Chondrocyte (in vitro differentiated cells): ENCODE measurements at regions not wholly inside any gene's neighbourhood (a gene's known extent, or its start where the extent isn't known, plus 50 kb on each side); places are given as distances from the start of the nearest gene placed in this dataset.
"Not testable (repeated sequence)": the region's sequence is repeated elsewhere in the genome, so short reads cannot be mapped to it uniquely, and the experiment has no call there.

Experiments used
- DNase-seq: peaks from one replicate; pipeline ENCODE4 v3.0.0; 2021; ENCODE audit warnings: mixed read lengths, low spot score
- H3K27ac Mint-ChIP-seq: one replicate; pipeline ENCODE4 v1.8.0; 2021; ENCODE audit warnings: mild to moderate bottlenecking, moderate library complexity, mixed read lengths; ENCODE audit not compliant: unreplicated experiment
- H3K27me3 Mint-ChIP-seq: 2 replicates; pipeline ENCODE4 v1.8.0; 2021; ENCODE audit warnings: low read depth, mixed read lengths
- H3K36me3 Mint-ChIP-seq: 2 replicates; pipeline ENCODE4 v1.8.0; 2021; ENCODE audit warnings: low read depth, mixed read lengths
- H3K4me1 Mint-ChIP-seq: 2 replicates; pipeline ENCODE4 v1.8.0; 2021; ENCODE audit warnings: low read depth, mild to moderate bottlenecking, mixed read lengths
- H3K4me3 Mint-ChIP-seq: one replicate; pipeline ENCODE4 v1.8.0; 2021; ENCODE audit warnings: mild to moderate bottlenecking, moderate library complexity, mixed read lengths; ENCODE audit not compliant: unreplicated experiment
- H3K9me3 Mint-ChIP-seq: 2 replicates; pipeline ENCODE4 v1.8.0; 2021; ENCODE audit warnings: low read depth, mixed read lengths
- TF ChIP-seq, protein P1 (sequence below): fragments of 200-600 bp; sonication (generic); IDR thresholded peaks from 2 replicates; pipeline ENCODE4 v1.5.0; 2021; ENCODE audit warnings: antibody characterized with exemption, mild to moderate bottlenecking, moderate library complexity

- TF ChIP-seq, protein P1, sequence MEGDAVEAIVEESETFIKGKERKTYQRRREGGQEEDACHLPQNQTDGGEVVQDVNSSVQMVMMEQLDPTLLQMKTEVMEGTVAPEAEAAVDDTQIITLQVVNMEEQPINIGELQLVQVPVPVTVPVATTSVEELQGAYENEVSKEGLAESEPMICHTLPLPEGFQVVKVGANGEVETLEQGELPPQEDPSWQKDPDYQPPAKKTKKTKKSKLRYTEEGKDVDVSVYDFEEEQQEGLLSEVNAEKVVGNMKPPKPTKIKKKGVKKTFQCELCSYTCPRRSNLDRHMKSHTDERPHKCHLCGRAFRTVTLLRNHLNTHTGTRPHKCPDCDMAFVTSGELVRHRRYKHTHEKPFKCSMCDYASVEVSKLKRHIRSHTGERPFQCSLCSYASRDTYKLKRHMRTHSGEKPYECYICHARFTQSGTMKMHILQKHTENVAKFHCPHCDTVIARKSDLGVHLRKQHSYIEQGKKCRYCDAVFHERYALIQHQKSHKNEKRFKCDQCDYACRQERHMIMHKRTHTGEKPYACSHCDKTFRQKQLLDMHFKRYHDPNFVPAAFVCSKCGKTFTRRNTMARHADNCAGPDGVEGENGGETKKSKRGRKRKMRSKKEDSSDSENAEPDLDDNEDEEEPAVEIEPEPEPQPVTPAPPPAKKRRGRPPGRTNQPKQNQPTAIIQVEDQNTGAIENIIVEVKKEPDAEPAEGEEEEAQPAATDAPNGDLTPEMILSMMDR, result no peak
- H3K27me3 Mint-ChIP-seq, result peaks cover 4% of the 10 kb centered on the region
- H3K9me3 Mint-ChIP-seq, result peaks cover 6% of the 10 kb centered on the region
- no peaks in the 10 kb centered on the region for H3K36me3 Mint-ChIP-seq
- H3K4me3 Mint-ChIP-seq, result no peak overlapping the region
- H3K27ac Mint-ChIP-seq, result no peak overlapping the region
- DNase-seq, result no peak
- H3K4me1 Mint-ChIP-seq, result no peaks in the 10 kb centered on the region
Measured at GRCh38 chr6:14241255-14242070, 123.9 kb downstream of the CD83 start.

DNA sequence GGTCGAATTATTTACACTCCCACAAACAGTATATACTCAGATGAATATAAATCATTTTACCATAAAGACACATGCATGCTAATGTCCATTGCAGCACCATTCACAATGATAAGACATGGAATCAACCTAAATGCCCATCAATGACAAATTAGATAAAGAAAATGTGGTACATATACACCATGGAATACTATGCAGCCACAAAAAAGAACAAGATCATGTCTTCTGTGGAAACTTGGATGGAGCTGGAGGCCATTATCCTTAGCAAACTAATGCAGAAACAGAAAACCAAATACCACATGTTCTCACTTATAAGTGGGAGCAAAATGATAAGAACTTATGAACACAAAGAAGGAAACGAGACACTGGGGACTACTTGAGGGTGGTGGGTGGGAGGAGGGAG lies 125.3 kb downstream of the CD83 start:
- not testable (repeated sequence) for H3K27me3 Mint-ChIP-seq, DNase-seq, H3K4me3 Mint-ChIP-seq, H3K36me3 Mint-ChIP-seq, H3K27ac Mint-ChIP-seq, H3K4me1 Mint-ChIP-seq, H3K9me3 Mint-ChIP-seq

DNA sequence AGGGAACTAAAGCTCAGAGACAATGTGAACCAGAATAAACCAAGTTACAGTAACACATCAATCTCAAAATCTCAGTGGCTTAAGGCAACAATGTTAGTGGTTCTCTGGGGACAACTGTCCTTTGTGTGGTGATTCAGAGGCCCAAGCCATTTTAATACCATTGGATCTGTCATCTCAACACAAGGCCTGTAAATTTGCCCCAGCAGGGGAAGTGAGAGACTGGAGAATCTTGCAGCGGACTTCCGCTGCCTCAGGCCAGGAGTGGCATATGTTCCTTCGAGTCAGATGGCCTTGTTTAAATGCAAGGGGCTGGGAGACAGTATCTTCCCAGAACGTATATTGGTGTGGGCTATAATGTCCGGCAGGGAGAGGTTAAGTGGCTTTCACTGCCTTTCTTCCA lies 126.0 kb downstream of the CD83 start:
- Mint-ChIP-seq H3K9me3 (peaks cover 6% of the 10 kb centered on the region), H3K27me3 (peaks cover 6% of the 10 kb centered on the region), H3K4me1 (no peaks in the 10 kb centered on the region), H3K27ac (no peak overlapping the region), H3K36me3 (no peaks in the 10 kb centered on the region), H3K4me3 (no peak overlapping the region)
- no peak for DNase-seq
- TF ChIP-seq, protein P1, result no peak

DNA sequence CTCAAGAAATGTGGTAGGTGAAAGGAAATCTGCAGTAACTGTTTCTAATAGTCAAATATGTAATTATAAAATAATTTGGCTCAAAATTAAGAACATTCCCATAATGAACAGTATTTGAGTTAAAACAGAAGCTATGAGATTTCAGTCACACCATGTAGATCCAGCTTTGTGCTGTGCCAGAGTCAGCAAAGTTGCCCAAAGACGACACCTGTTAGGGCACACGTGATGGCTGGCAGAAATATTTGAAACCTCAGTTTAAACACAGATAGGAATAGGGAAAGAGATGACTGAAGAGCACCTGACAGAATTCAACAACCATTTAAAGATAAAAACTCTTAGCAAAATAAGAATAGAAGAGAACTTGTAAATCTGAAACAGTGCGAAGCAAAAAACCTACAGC lies 129.3 kb downstream of the CD83 start:
- Mint-ChIP-seq H3K27ac (no peak overlapping the region), H3K27me3 (peaks cover 8% of the 10 kb centered on the region), H3K9me3 (peaks cover 9% of the 10 kb centered on the region), H3K4me1 (no peaks in the 10 kb centered on the region), H3K36me3 (no peaks in the 10 kb centered on the region), H3K4me3 (no peak overlapping the region)
- no peak for DNase-seq
- TF ChIP-seq, protein P1, result no peak

DNA sequence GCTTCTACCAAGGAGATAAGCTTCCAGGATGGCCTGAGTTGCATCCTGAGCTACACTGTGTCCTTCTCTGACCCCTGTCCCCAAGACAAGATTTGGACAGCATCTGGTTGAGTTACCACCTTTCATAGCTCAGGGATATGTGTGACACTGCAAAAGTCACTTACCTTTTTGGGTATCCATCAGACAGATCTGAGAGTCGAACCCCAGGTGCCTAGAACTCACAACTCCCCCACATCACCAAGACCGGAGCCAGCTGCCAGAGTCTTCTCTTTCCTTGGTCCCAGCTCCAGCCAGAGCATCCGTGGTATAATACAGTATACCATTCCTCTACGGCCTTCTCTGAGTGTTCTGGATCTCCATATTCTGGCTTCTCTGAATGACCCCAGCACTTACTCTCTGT lies 133.0 kb downstream of the CD83 start:
- Mint-ChIP-seq H3K9me3 (peaks cover 9% of the 10 kb centered on the region), H3K27ac (no peak overlapping the region), H3K4me1 (no peaks in the 10 kb centered on the region), H3K27me3 (peaks cover 5% of the 10 kb centered on the region), H3K4me3 (no peak overlapping the region), H3K36me3 (no peaks in the 10 kb centered on the region)
- DNase-seq, result no peak
- TF ChIP-seq, protein P1, result no peak
